ENCODE measurements at regions not wholly inside any gene's neighbourhood (a gene's known extent, or its start where the extent isn't known, plus 50 kb on each side); places are given as distances from the start of the nearest gene placed in this dataset.
A peak's percentile ranks its signal among the peaks of the same experiment; 100 is the strongest.

- no peak for DNase-seq
Observed at GRCh38 chr14:73800970-73801515, 50.6 kb upstream of the PTGR2 start.

- no peak for DNase-seq
Observed at GRCh38 chr14:73797543-73798265, 53.9 kb upstream of the PTGR2 start.

- no peak for DNase-seq
Observed at GRCh38 chr14:73796893-73797542, 54.6 kb upstream of the PTGR2 start.

GRCh38 chr14:73796415-73796814 lies 55.2 kb upstream of the PTGR2 start:
- DNase-seq, result no peak

GRCh38 chr14:73795974-73796373 lies 55.7 kb upstream of the PTGR2 start:
- no peak for DNase-seq

GRCh38 chr14:73795466-73795865 lies 56.2 kb upstream of the PTGR2 start:
- DNase-seq, result no peak

GRCh38 chr14:73794146-73794545 lies 57.5 kb upstream of the PTGR2 start:
- DNase-seq, result no peak

GRCh38 chr14:73792481-73792880 lies 59.1 kb upstream of the PTGR2 start:
- DNase-seq, result no peak

- DNase-seq, result no peak
Observed at GRCh38 chr14:73789989-73790581, 61.5 kb upstream of the PTGR2 start.

GRCh38 chr14:73788701-73789551 lies 62.7 kb upstream of the PTGR2 start:
- no peak for DNase-seq

- DNase-seq, result no peak
Observed at GRCh38 chr14:73788317-73788598, 63.4 kb upstream of the PTGR2 start.

- DNase-seq, result peak; percentile 31
Observed at GRCh38 chr14:73787486-73788316, 63.9 kb upstream of the PTGR2 start.

- no peak for DNase-seq
Observed at GRCh38 chr14:73786636-73787485, 64.8 kb upstream of the PTGR2 start.

GRCh38 chr14:73785834-73786635 lies 65.6 kb upstream of the PTGR2 start:
- DNase-seq, result no peak

- DNase-seq, result no peak
Observed at GRCh38 chr14:73785336-73785833, 66.2 kb upstream of the PTGR2 start.

- no peak for DNase-seq
Observed at GRCh38 chr14:73784988-73785313, 66.7 kb upstream of the PTGR2 start.

- DNase-seq, result no peak
Observed at GRCh38 chr14:73784181-73784987, 67.2 kb upstream of the PTGR2 start.

GRCh38 chr14:73783107-73783727 lies 68.4 kb upstream of the PTGR2 start:
- DNase-seq, result no peak

- no peak for DNase-seq
Observed at GRCh38 chr14:73782623-73783022, 68.4 kb upstream of the PNMA1 start.
